GM23338 (cell line): ENCODE measurements at regions not wholly inside any gene's neighbourhood (a gene's known extent, or its start where the extent isn't known, plus 50 kb on each side); places are given as distances from the start of the nearest gene placed in this dataset.

Experiments
- ATAC-seq: fragments of 200-7000 bp; cut with Tn5 transposase; 3 replicates; pipeline ENCODE4 v1.9.1; 2020
- DNase-seq: peaks from one replicate; pipeline ENCODE4 v3.0.0-alpha.2; 2015; ENCODE audit warnings: low spot score
- H2AFZ ChIP-seq: fragments of 200-600 bp; sonication (generic); 2 replicates; pipeline ENCODE4 v1.8.0; 2016; ENCODE audit warnings: antibody characterized with exemption, mild to moderate bottlenecking, moderate library complexity
- H3F3A ChIP-seq: fragments of 200-600 bp; sonication (generic); replicated peaks from 2 replicates; pipeline ENCODE4 v1.8.0; 2017; ENCODE audit warnings: antibody characterized with exemption, mixed run types, low read depth
- H3K27ac ChIP-seq: fragments of 200-600 bp; sonication (generic); 2 replicates; pipeline ENCODE4 v1.6.1; 2016; ENCODE audit warnings: low read depth
- H3K27me3 ChIP-seq: fragments of 200-600 bp; sonication (generic); 2 replicates; pipeline ENCODE4 v1.8.0; 2016; ENCODE audit warnings: mild to moderate bottlenecking, mixed run types, moderate library complexity; ENCODE audit not compliant: insufficient read depth
- H3K36me3 ChIP-seq: fragments of 200-600 bp; sonication (generic); 2 replicates; pipeline ENCODE4 v1.8.0; 2016; ENCODE audit warnings: mild to moderate bottlenecking; ENCODE audit not compliant: insufficient read depth
- H3K4me1 ChIP-seq: fragments of 200-600 bp; sonication (generic); 2 replicates; pipeline ENCODE4 v1.8.0; 2016; ENCODE audit warnings: mild to moderate bottlenecking, moderate library complexity; ENCODE audit not compliant: insufficient read depth
- H3K4me2 ChIP-seq: fragments of 200-600 bp; sonication (generic); 2 replicates; pipeline ENCODE4 v1.7.1; 2017; ENCODE audit warnings: mixed run types
- H3K4me3 ChIP-seq: fragments of 200-600 bp; sonication (generic); 2 replicates; pipeline ENCODE4 v1.6.1; 2016; ENCODE audit warnings: mixed run types
- H3K79me2 ChIP-seq: fragments of 200-600 bp; sonication (generic); replicated peaks from 2 replicates; pipeline ENCODE4 v1.8.0; 2017; ENCODE audit warnings: mild to moderate bottlenecking; ENCODE audit not compliant: insufficient read depth
- H3K9me2 ChIP-seq: fragments of 200-600 bp; sonication (generic); 2 replicates; pipeline ENCODE4 v1.8.0; 2017; ENCODE audit not compliant: insufficient read depth
- H4K20me1 ChIP-seq: fragments of 200-600 bp; sonication (generic); replicated peaks from 2 replicates; pipeline ENCODE4 v1.8.0; 2017; ENCODE audit warnings: mild to moderate bottlenecking; ENCODE audit not compliant: insufficient read depth
- H3K27ac Mint-ChIP-seq: 2 replicates; pipeline ENCODE4 v1.8.0; 2020; ENCODE audit warnings: inconsistent platforms, mild to moderate bottlenecking, moderate library complexity, mixed read lengths
- H3K27me3 Mint-ChIP-seq: 3 replicates; pipeline ENCODE4 v1.8.0; 2022; ENCODE audit warnings: low read depth, mild to moderate bottlenecking, moderate library complexity, mixed read lengths, inconsistent platforms; ENCODE audit not compliant: insufficient read depth, poor library complexity
- H3K36me3 Mint-ChIP-seq: 3 replicates; pipeline ENCODE4 v1.8.0; 2021; ENCODE audit warnings: low read depth, mild to moderate bottlenecking, inconsistent platforms, moderate library complexity, mixed read lengths
- H3K4me1 Mint-ChIP-seq: 3 replicates; pipeline ENCODE4 v1.8.0; 2020; ENCODE audit warnings: mild to moderate bottlenecking, inconsistent platforms, mixed read lengths
- H3K4me3 Mint-ChIP-seq: 3 replicates; pipeline ENCODE4 v1.8.0; 2021; ENCODE audit warnings: moderate library complexity, mild to moderate bottlenecking, inconsistent platforms, mixed read lengths
- H3K9me3 Mint-ChIP-seq: 3 replicates; pipeline ENCODE4 v1.8.0; 2020; ENCODE audit warnings: moderate library complexity, mild to moderate bottlenecking, inconsistent platforms, mixed read lengths
- CREB1 ChIP-seq: fragments of 250-450 bp; sonication (Bioruptor Pico); IDR thresholded peaks from 2 replicates; pipeline ENCODE4 v1.5.0; 2020; ENCODE audit warnings: low read depth, mild to moderate bottlenecking, moderate library complexity
- CTCF ChIP-seq, 2 experiments: fragments of 200-600 bp in 1 of 2; sonication (generic) in 1 of 2; conservative IDR thresholded peaks; 2 replicates each; pipeline versions ENCODE4 v1.5.1 to v1.6.1; 2016 to 2017; ENCODE audit warnings: antibody characterized with exemption in 2 of 2, low read depth in 2 of 2, mild to moderate bottlenecking in 2 of 2, moderate library complexity in 1 of 2
- EZH2 ChIP-seq: fragments of 200-600 bp; sonication (generic); IDR thresholded peaks from one replicate; pipeline ENCODE4 v1.8.0; 2017; ENCODE audit warnings: antibody characterized with exemption, mild to moderate bottlenecking, low read depth; ENCODE audit not compliant: unreplicated experiment
- EZH2phosphoT487 ChIP-seq: fragments of 200-600 bp; sonication (generic); IDR thresholded peaks from one replicate; pipeline ENCODE4 v1.8.1; 2018; ENCODE audit warnings: antibody characterized with exemption; ENCODE audit not compliant: unreplicated experiment
- JUNB ChIP-seq: IDR thresholded peaks from one replicate; pipeline ENCODE4 v1.6.1; 2016; ENCODE audit warnings: antibody characterized with exemption; ENCODE audit not compliant: unreplicated experiment
- NANOG ChIP-seq: IDR thresholded peaks from 2 replicates; pipeline ENCODE4 v1.6.1; 2016; ENCODE audit warnings: antibody characterized with exemption, borderline replicate concordance
- POLR2AphosphoS5 ChIP-seq: IDR thresholded peaks from 2 replicates; pipeline ENCODE4 v1.6.1; 2016; ENCODE audit warnings: antibody characterized with exemption, low read depth
- STAT1 ChIP-seq: IDR thresholded peaks from one replicate; pipeline ENCODE4 v1.6.1; 2016; ENCODE audit warnings: antibody characterized with exemption; ENCODE audit not compliant: unreplicated experiment
- ZNF114 ChIP-seq: fragments of 250-450 bp; sonication (Bioruptor Pico); IDR thresholded peaks from 2 replicates; pipeline ENCODE4 v1.5.0; 2020; ENCODE audit warnings: mild to moderate bottlenecking, moderate library complexity
- ZNF331 ChIP-seq: fragments of 250-450 bp; sonication (Bioruptor Pico); IDR thresholded peaks from 2 replicates; pipeline ENCODE4 v1.5.0; 2020; ENCODE audit warnings: low read depth, mild to moderate bottlenecking, moderate library complexity
- ZNF462 ChIP-seq: fragments of 250-450 bp; sonication (Bioruptor Pico); IDR thresholded peaks from 2 replicates; pipeline ENCODE4 v1.5.0; 2020; ENCODE audit warnings: mild to moderate bottlenecking, moderate library complexity

- Histone ChIP-seq H3K4me2 (no peak overlapping the region), H3K79me2 (no peaks in the 10 kb centered on the region), H3K4me3 (no peak overlapping the region), H3K27me3 (no peaks in the 10 kb centered on the region), H3K4me1 (peaks cover 25% of the 10 kb centered on the region), H4K20me1 (no peaks in the 10 kb centered on the region), H3K9me2 (no peaks in the 10 kb centered on the region), H2AFZ (no peak overlapping the region), H3K27ac (no peak overlapping the region), H3K36me3 (no peaks in the 10 kb centered on the region), H3F3A (peaks cover 9% of the 10 kb centered on the region; the same call in 1 of the 2 replicates)
- no peak for TF ChIP-seq CREB1 (CRISPR knock-in tag)
- no peak for TF ChIP-seq ZNF114 (CRISPR knock-in tag)
- TF ChIP-seq EZH2phosphoT487 = no peak
- TF ChIP-seq CTCF (conservative IDR thresholded peaks at IDR 0.05; ENCODE audit: low read depth in 2 of 2) = no peak
- no peak for TF ChIP-seq ZNF331 (CRISPR knock-in tag)
- TF ChIP-seq JUNB = no peak
- TF ChIP-seq STAT1 = no peak
- TF ChIP-seq POLR2AphosphoS5 = no peak
- TF ChIP-seq EZH2 = no peak
- Mint-ChIP-seq H3K36me3 (peaks cover 30% of the 10 kb centered on the region), H3K27me3 (no peaks in the 10 kb centered on the region), H3K4me3 (no peak overlapping the region), H3K9me3 (peaks cover 23% of the 10 kb centered on the region; the same call in 2 of the 3 replicates), H3K27ac (no peak overlapping the region), H3K4me1 (peaks cover 21% of the 10 kb centered on the region)
- DNase-seq = no peak
- ATAC-seq = no peak
These were observed 466.0 kb downstream of the RIT2 start for GRCh38 chr18:42649331-42650035.

- Histone ChIP-seq H3K9me2 (no peaks in the 10 kb centered on the region), H3K4me3 (no peak overlapping the region), H3F3A (peaks cover 9% of the 10 kb centered on the region; the same call in 1 of the 2 replicates), H3K36me3 (no peaks in the 10 kb centered on the region), H3K27me3 (no peaks in the 10 kb centered on the region), H2AFZ (no peak overlapping the region), H3K27ac (no peak overlapping the region), H3K4me1 (peaks cover 21% of the 10 kb centered on the region), H4K20me1 (no peaks in the 10 kb centered on the region), H3K79me2 (no peaks in the 10 kb centered on the region), H3K4me2 (no peak overlapping the region)
- Mint-ChIP-seq H3K4me1 (peaks cover 15% of the 10 kb centered on the region), H3K27ac (no peak overlapping the region), H3K9me3 (peaks cover 30% of the 10 kb centered on the region; the same call in 2 of the 3 replicates), H3K36me3 (peaks cover 43% of the 10 kb centered on the region), H3K27me3 (no peaks in the 10 kb centered on the region), H3K4me3 (no peak overlapping the region)
- TF ChIP-seq JUNB (no peak), NANOG (no peak), EZH2phosphoT487 (no peak), ZNF462 (CRISPR knock-in tag) (no peak), ZNF331 (CRISPR knock-in tag) (no peak), ZNF114 (CRISPR knock-in tag) (no peak)
- ATAC-seq (no peak), DNase-seq (no peak)
These were observed 460.9 kb downstream of the RIT2 start for GRCh38 chr18:42654556-42654955.
